ENCODE measurements at regions not wholly inside any gene's neighbourhood (a gene's known extent, or its start where the extent isn't known, plus 50 kb on each side); places are given as distances from the start of the nearest gene placed in this dataset.

- TF ChIP-seq CTCF (IDR thresholded peaks at IDR 0.05; ENCODE audit: control insufficient read depth, insufficient read depth, low read depth, low read length, missing control alignments), result no peak
- H3K4me3 ChIP-seq (ENCODE audit: control insufficient read depth, low read depth, low read length), result no peak overlapping the region
- no peak for DNase-seq (ENCODE audit: low read depth)
Observed at GRCh38 chr19:30754162-30754561, 382.0 kb downstream of the ZNF536 start.

- TF ChIP-seq CTCF (IDR thresholded peaks at IDR 0.05; ENCODE audit: control insufficient read depth, insufficient read depth, low read depth, low read length, missing control alignments), result no peak
- no peak overlapping the region for H3K4me3 ChIP-seq (ENCODE audit: control insufficient read depth, low read depth, low read length)
- DNase-seq (ENCODE audit: low read depth), result no peak
Observed at GRCh38 chr19:30752876-30753275, 380.7 kb downstream of the ZNF536 start.

DNA sequence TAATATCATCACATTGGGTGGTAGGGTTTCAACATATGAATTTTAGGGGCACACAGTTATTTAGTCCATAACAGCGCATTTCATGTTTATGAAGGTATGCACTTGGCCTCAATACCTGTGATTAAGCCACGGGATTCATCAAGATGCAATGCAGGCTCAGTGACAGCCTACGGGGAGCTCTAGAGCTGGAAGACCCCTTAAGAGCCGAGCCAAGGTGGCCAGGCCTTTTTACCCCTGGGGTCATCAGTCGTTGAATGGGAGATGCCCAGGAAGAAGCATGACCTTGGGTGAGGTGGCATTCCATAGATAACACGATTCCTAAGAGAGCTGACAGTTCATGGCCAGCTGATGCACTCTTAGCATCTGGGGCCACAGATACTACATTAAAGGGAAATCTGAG lies 380.0 kb downstream of the ZNF536 start:
- no peak for DNase-seq (ENCODE audit: low read depth)
- H3K4me3 ChIP-seq (ENCODE audit: control insufficient read depth, low read depth, low read length), result no peak overlapping the region
- TF ChIP-seq CTCF (IDR thresholded peaks at IDR 0.05; ENCODE audit: control insufficient read depth, insufficient read depth, low read depth, low read length, missing control alignments), result no peak

GRCh38 chr19:30745476-30745985 lies 373.3 kb downstream of the ZNF536 start:
- no peak for DNase-seq (ENCODE audit: low read depth)
- H3K4me3 ChIP-seq (ENCODE audit: control insufficient read depth, low read depth, low read length), result no peak overlapping the region

DNA sequence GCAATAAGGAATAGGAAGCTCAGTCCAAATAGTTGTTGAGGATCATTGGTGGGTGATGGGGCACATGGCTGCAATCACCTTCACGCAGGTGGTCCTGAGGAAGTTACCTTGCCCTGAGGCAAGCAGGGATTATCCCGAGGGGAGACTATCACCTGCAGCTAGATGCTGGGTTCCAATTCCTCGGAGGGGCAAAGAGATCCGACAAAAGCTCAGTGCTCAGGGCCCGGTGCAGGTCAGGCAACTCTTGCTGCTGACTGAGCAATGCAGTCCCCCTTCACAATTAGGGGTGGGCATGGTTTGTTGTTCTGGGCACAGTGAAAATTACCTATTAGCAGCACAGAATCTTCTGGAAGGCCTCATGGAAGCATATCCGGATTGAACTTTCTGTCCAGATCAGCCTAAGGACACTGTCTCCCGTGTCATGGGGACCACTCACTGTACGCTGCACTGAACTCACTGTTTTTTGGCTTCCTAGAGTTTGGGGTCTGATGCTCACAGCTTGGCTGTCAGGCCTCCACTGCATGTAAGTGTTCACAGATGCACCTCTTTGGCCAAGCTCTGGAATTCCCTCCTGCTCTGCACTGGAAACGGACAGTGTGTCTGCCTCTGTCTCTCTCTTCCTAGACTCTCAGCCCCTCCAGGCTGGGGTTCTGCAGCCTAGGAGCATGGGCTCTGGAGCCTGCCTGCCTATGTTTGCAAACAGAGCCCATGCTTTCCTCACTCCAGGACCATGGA lies 372.7 kb downstream of the ZNF536 start:
- no peak for TF ChIP-seq CTCF (IDR thresholded peaks at IDR 0.05; ENCODE audit: control insufficient read depth, insufficient read depth, low read depth, low read length, missing control alignments)
- no peak overlapping the region for H3K4me3 ChIP-seq (ENCODE audit: control insufficient read depth, low read depth, low read length)
- no peak for DNase-seq (ENCODE audit: low read depth)

More at GRCh38 chr19:30745476-30745985, 373.3 kb downstream of the ZNF536 start:
- TF ChIP-seq CTCF (IDR thresholded peaks at IDR 0.05; ENCODE audit: control insufficient read depth, insufficient read depth, low read depth, low read length, missing control alignments), result no peak

DNA sequence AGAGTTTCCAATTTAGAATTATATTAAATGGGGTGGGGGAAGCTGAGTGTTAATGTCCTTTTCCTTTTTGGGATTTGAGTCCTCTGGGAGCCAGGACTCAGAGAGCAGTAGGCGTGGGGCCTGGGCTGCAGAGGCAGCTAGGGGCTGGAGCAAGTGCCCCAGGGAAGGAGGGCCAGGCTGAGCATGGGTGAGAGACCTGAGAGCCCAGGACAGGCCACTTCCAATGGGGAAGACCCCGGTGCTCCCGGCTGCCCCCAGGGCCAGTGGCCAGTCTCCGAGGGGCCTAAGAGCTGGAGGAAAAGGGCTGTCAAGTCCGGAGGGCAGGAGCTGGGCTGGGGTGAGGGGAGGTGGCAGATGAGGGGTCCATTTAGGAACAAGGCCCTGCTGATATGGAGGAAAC lies 371.5 kb downstream of the ZNF536 start:
- no peak overlapping the region for H3K4me3 ChIP-seq (ENCODE audit: control insufficient read depth, low read depth, low read length)
- TF ChIP-seq CTCF (IDR thresholded peaks at IDR 0.05; ENCODE audit: control insufficient read depth, insufficient read depth, low read depth, low read length, missing control alignments), result no peak
- DNase-seq (ENCODE audit: low read depth), result no peak
